Sigmoid colon (tissue), 6 donors: ENCODE measurements at regions not wholly inside any gene's neighbourhood (a gene's known extent, or its start where the extent isn't known, plus 50 kb on each side); places are given as distances from the start of the nearest gene placed in this dataset.
"Not testable (repeated sequence)": the region's sequence is repeated elsewhere in the genome, so short reads cannot be mapped to it uniquely, and the experiment has no call there.

Experiments
- DNase-seq: peaks from one replicate; pipeline ENCODE4 v3.0.0-alpha.2; 2019
- H3K27ac ChIP-seq, 4 donors: fragments of 200-600 bp; sonication (generic); one replicate each; pipeline ENCODE4 v1.5.1; 2016 to 2019; ENCODE audit warnings: mild to moderate bottlenecking in 1 of 4
- H3K27me3 ChIP-seq, 3 donors: fragments of 200-600 bp; sonication (generic); one replicate each; pipeline ENCODE4 v1.5.1; 2019; ENCODE audit warnings: mild to moderate bottlenecking in 1 of 3
- H3K36me3 ChIP-seq, 4 donors: fragments of 200-600 bp; sonication (generic); one replicate each; pipeline ENCODE4 v1.5.1; 2016 to 2019
- H3K4me1 ChIP-seq, 4 donors: fragments of 200-600 bp; sonication (generic); one replicate each; pipeline ENCODE4 v1.5.1; 2017 to 2019
- H3K4me3 ChIP-seq, 4 donors: fragments of 200-600 bp; sonication (generic); one replicate each; pipeline ENCODE4 v1.5.1; 2017 to 2019; ENCODE audit warnings: mild to moderate bottlenecking in 2 of 4, moderate library complexity in 1 of 4
- H3K9me3 ChIP-seq, 4 donors: fragments of 200-600 bp in 3 of 4; sonication (generic) in 3 of 4; one replicate each; pipeline versions ENCODE4 v1.5.1 to v1.6.1; 2013 to 2019
- WGBS, 2 donors: extraction: QIAGEN DNeasy Blood & Tissue Kit; methylation state at CpG; one replicate each; pipeline ENCODE4 v1.1.7; 2013; 5-methylcytosine and 5-hydroxymethylcytosine counted together
- intact Hi-C: fragments of 100-400 bp; cut with DNase I; formaldehyde crosslinking; loops from one replicate; pipeline ENCODE4 v1.15.1; 2023
- donor health status: healthy with polysubstance abuse.
- donor health status: healthy.

DNA sequence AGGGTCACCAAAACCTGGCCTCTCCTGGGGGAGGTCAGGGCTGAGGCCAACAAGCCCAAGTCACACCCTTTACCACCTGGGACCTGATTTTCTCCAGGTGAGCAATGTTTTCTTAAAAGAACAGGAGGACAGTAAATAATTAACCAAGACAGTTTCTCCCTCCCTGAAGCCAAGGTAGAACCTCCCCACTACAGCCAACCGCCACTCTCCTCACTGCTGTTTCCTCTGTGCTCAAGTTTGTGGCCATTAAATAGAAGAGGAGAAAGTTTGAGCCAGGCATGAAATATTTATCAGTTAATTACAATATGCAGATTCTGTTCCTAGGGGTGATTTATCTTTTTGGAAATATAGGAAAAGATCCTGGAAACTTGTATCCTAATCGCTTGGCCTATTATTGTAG is 150.6 kb upstream of the ANKRD20A1 start:
- H3K36me3 ChIP-seq, H3K27me3 ChIP-seq, H3K4me3 ChIP-seq, H3K9me3 ChIP-seq, DNase-seq, intact Hi-C loops, H3K4me1 ChIP-seq, H3K27ac ChIP-seq: not testable (repeated sequence)
- WGBS, 2 donors, result 30 to 88% methylated on average over 1 of the region's 2 CpGs

DNA sequence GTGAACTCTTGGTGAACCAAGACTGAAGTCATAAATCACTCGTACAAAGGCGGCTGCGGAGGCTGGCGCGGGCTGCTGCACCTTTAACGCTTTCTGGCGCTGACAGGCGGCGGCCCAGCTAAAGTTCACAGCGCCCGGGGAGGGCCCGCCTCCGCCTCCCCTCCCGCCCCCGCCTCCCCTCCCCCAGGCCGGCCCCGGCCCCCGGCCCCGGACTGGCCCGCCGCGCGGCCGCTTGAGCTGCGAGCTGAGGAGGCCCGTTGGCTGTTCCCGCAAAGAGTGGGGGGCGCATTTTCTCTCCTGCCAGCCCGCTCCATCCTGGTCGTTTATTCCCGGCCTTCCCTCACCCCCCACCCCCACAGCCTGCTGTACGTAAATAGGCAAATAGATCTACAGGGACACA is 147.3 kb upstream of the ANKRD20A1 start:
- H3K36me3 ChIP-seq, H3K9me3 ChIP-seq, intact Hi-C loops, H3K4me1 ChIP-seq, H3K27me3 ChIP-seq: not testable (repeated sequence)
- peak; percentile 30 for DNase-seq
- WGBS, 2 donors, result 3 to 4% methylated on average over 14 to 17 of the region's 32 CpGs
- Histone ChIP-seq H3K27ac (peak overlapping the region in 3 of 4 donors; percentile 60 to 79 (median 66)), H3K4me3 (peak overlapping the region in 2 of 4 donors; percentile 23 to 25)

GRCh38 chr9:67711931-67712330 is 146.8 kb upstream of the ANKRD20A1 start:
- H3K9me3 ChIP-seq, result not testable (repeated sequence)
- peak; percentile 70 for DNase-seq

GRCh38 chr9:67712956-67713355 is 145.8 kb upstream of the ANKRD20A1 start:
- H3K9me3 ChIP-seq, H3K4me1 ChIP-seq, intact Hi-C loops, H3K36me3 ChIP-seq, H3K4me3 ChIP-seq, H3K27me3 ChIP-seq: not testable (repeated sequence)
- peak overlapping the region in 2 of 4 donors; percentile 62 to 66 for H3K27ac ChIP-seq
- 17 to 24% methylated on average over 3 of the region's 9 CpGs for WGBS, 2 donors
- DNase-seq, result peak; percentile 29

More at GRCh38 chr9:67711931-67712330, 146.8 kb upstream of the ANKRD20A1 start:
- H3K36me3 ChIP-seq, H3K4me1 ChIP-seq, H3K27me3 ChIP-seq, intact Hi-C loops: not testable (repeated sequence)
- 28 to 53% methylated on average over 8 of the region's 10 CpGs for WGBS, 2 donors
- peak overlapping the region in 3 of 4 donors; percentile 14 to 26 (median 17) for H3K4me3 ChIP-seq
- peak overlapping the region; percentile 49 to 79 (median 78) for H3K27ac ChIP-seq

- Histone ChIP-seq H3K4me3 (peak overlapping the region in 2 of 4 donors; percentile 20 to 24), H3K27ac (peak overlapping the region in 3 of 4 donors; percentile 32 to 72 (median 61))
- WGBS, 2 donors, result 27 to 76% methylated on average over 10 to 11 of the region's 28 CpGs
- DNase-seq, result peak; percentile 88
- intact Hi-C loops, H3K36me3 ChIP-seq, H3K27me3 ChIP-seq, H3K4me1 ChIP-seq, H3K9me3 ChIP-seq: not testable (repeated sequence)
These were observed 140.8 kb upstream of the ANKRD20A1 start for GRCh38 chr9:67717830-67718388.

- Histone ChIP-seq H3K4me3 (peak overlapping the region in 1 of 4 donors; percentile 15), H3K27ac (peak overlapping the region in 2 of 4 donors; percentile 22 to 58)
- 78 to 88% methylated on average over 15 of the region's 16 CpGs for WGBS, 2 donors
- H3K36me3 ChIP-seq, H3K9me3 ChIP-seq, H3K27me3 ChIP-seq, intact Hi-C loops, H3K4me1 ChIP-seq: not testable (repeated sequence)
- DNase-seq, result peak; percentile 60
These were observed 138.2 kb upstream of the ANKRD20A1 start for GRCh38 chr9:67720491-67720890.

GRCh38 chr9:67722460-67723090 is 136.2 kb upstream of the ANKRD20A1 start:
- H3K27me3 ChIP-seq, DNase-seq, intact Hi-C loops, H3K27ac ChIP-seq, H3K9me3 ChIP-seq, H3K4me3 ChIP-seq, H3K36me3 ChIP-seq, H3K4me1 ChIP-seq: not testable (repeated sequence)
- no CpG with 5 or more reads among the region's 41 CpGs for WGBS, 2 donors

DNA sequence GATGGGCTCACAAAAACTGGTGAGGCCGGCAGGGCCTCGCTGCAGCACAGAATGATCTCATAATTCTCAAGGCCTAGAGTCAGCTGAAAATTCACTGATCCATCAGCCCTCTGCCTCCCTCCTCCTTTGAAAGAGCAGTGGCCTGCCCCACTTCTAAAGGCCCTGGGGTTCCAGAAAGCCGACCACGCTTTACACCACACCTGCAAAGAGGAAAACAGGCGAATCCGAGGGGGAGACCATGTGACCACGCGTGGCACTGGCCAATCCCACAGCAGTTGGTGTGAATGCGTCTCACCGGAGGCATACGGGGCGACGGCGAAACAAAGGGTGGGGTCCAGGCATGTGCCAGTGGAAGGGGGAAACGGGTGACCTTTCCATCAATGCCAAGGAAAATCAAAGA is 135.5 kb upstream of the ANKRD20A1 start:
- H3K4me1 ChIP-seq, intact Hi-C loops, H3K27me3 ChIP-seq, H3K36me3 ChIP-seq, H3K9me3 ChIP-seq: not testable (repeated sequence)
- DNase-seq, result peak; percentile 38
- H3K4me3 ChIP-seq, result peak overlapping the region; percentile 23 to 43 (median 39)
- 1% methylated on average over 4 to 6 of the region's 15 CpGs for WGBS, 2 donors
- peak overlapping the region; percentile 68 to 72 (median 70) for H3K27ac ChIP-seq

DNA sequence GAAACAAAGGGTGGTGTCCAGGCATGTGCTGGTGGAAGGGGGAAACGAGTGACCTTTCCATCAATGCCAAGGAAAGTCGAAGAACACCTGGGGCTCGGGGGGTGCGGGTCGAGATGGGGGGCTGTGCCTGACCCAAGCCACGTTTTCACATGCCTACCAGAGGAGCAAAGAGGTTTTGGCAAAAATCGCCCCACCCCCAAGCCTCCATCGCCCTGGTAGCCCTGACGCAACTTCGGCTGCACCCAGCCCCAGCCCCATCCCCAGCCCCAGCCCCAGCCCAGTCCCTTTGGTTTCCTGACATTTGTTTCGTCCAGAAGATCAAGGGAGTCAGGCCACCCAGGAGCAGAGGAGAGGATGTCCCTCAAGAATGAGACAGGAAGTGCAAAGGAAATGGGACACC is 133.8 kb upstream of the ANKRD20A1 start:
- Histone ChIP-seq H3K4me3 (peak overlapping the region in 3 of 4 donors; percentile 26 to 41 (median 26)), H3K27ac (peak overlapping the region in 2 of 4 donors; percentile 59 to 60)
- H3K27me3 ChIP-seq, H3K4me1 ChIP-seq, H3K36me3 ChIP-seq, intact Hi-C loops, H3K9me3 ChIP-seq: not testable (repeated sequence)
- DNase-seq, result peak; percentile 64
- 11 to 27% methylated on average over 6 to 7 of the region's 11 CpGs for WGBS, 2 donors
